CD14-positive monocyte (primary cell): ENCODE measurements at regions not wholly inside any gene's neighbourhood (a gene's known extent, or its start where the extent isn't known, plus 50 kb on each side); places are given as distances from the start of the nearest gene placed in this dataset.

Experiments
- DNase-seq, 3 donors: peaks; one replicate each; pipeline ENCODE4 v3.0.0-alpha.2; 2011 to 2022
- H2AFZ ChIP-seq: 2 replicates; pipeline ENCODE4 v1.6.0; 2012; ENCODE audit warnings: mild to moderate bottlenecking, low read depth, low read length, inconsistent platforms; ENCODE audit not compliant: insufficient read depth, poor library complexity, severe bottlenecking
- H3K27ac ChIP-seq, 2 donors: 1 replicate in 1 of 2; 2 replicates in 1 of 2; pipeline ENCODE4 v1.5.1; 2012 to 2013; ENCODE audit warnings: low read length in 2 of 2, control low read depth in 1 of 2, inconsistent platforms in 1 of 2, low read depth in 1 of 2, mild to moderate bottlenecking in 1 of 2
- H3K27me3 ChIP-seq, 2 donors: one replicate each; pipeline versions ENCODE4 v1.6.0 to v1.6.1; 2011 to 2013; ENCODE audit warnings: low read length in 2 of 2; ENCODE audit not compliant: control insufficient read depth in 2 of 2, insufficient read depth in 2 of 2
- H3K36me3 ChIP-seq, 2 donors: replicated peaks in 1 of 2; 1 replicate in 1 of 2; 2 replicates in 1 of 2; pipeline versions ENCODE4 v1.5.1 to v1.6.1; 2012 to 2013; ENCODE audit warnings: low read length in 2 of 2, control low read depth in 1 of 2, inconsistent platforms in 1 of 2, mild to moderate bottlenecking in 1 of 2; ENCODE audit not compliant: insufficient read depth in 2 of 2, control insufficient read depth in 1 of 2
- H3K4me1 ChIP-seq, 2 donors: 1 replicate in 1 of 2; 2 replicates in 1 of 2; pipeline versions ENCODE4 v1.5.1 to v1.6.1; 2012 to 2013; ENCODE audit warnings: low read length in 2 of 2, control low read depth in 1 of 2, inconsistent platforms in 1 of 2, mild to moderate bottlenecking in 1 of 2, moderate library complexity in 1 of 2; ENCODE audit not compliant: insufficient read depth in 2 of 2, control insufficient read depth in 1 of 2
- H3K4me2 ChIP-seq: replicated peaks from 2 replicates; pipeline ENCODE3; 2012; ENCODE audit warnings: low read length, moderate library complexity, mild to moderate bottlenecking; ENCODE audit not compliant: poor library complexity, severe bottlenecking; ENCODE audit errors: extremely low read depth
- H3K4me3 ChIP-seq, 3 experiments: fragments of 200-600 bp in 1 of 3; sonication (generic) in 1 of 3; replicated peaks in 1 of 3; 1 replicate in 2 of 3; 2 replicates in 1 of 3; pipeline ENCODE4 v1.5.1; 2011 to 2013; ENCODE audit warnings: low read length in 3 of 3, mild to moderate bottlenecking in 3 of 3, control low read depth in 2 of 3, low read depth in 2 of 3, inconsistent platforms in 1 of 3, moderate library complexity in 1 of 3
- H3K79me2 ChIP-seq: 2 replicates; pipeline ENCODE4 v1.6.0; 2012; ENCODE audit warnings: mild to moderate bottlenecking, control low read depth, inconsistent platforms, low read length, moderate library complexity; ENCODE audit not compliant: insufficient read depth
- H3K9ac ChIP-seq: 2 replicates; pipeline ENCODE4 v1.6.0; 2017; ENCODE audit warnings: low read length, mild to moderate bottlenecking; ENCODE audit not compliant: insufficient read depth, poor library complexity, severe bottlenecking
- H3K9me3 ChIP-seq, 2 donors: replicated peaks in 1 of 2; 1 replicate in 1 of 2; 2 replicates in 1 of 2; pipeline versions ENCODE4 v1.5.1 to v1.6.1; 2012 to 2013; ENCODE audit warnings: low read length in 2 of 2, control low read depth in 1 of 2; ENCODE audit not compliant: control insufficient read depth in 1 of 2, insufficient read depth in 1 of 2
- H4K20me1 ChIP-seq: 2 replicates; pipeline ENCODE4 v1.6.0; 2012; ENCODE audit warnings: mild to moderate bottlenecking, low read length, control low read depth, moderate library complexity; ENCODE audit not compliant: insufficient read depth
- H3K27ac Mint-ChIP-seq, 7 donors: one replicate each; pipeline ENCODE4 v1.8.0; 2020; ENCODE audit warnings: mild to moderate bottlenecking in 7 of 7, mixed read lengths in 7 of 7, moderate library complexity in 6 of 7, inconsistent platforms in 2 of 7
- H3K27me3 Mint-ChIP-seq, 3 donors: one replicate each; pipeline ENCODE4 v1.8.0; 2021 to 2022; ENCODE audit warnings: low read depth in 3 of 3, mild to moderate bottlenecking in 3 of 3, mixed read lengths in 3 of 3, moderate library complexity in 3 of 3, inconsistent platforms in 1 of 3
- H3K36me3 Mint-ChIP-seq, 2 donors: one replicate each; pipeline ENCODE4 v1.8.0; 2020; ENCODE audit warnings: mixed read lengths in 2 of 2, inconsistent platforms in 1 of 2, mild to moderate bottlenecking in 1 of 2
- H3K4me1 Mint-ChIP-seq: one replicate; pipeline ENCODE4 v1.8.0; 2020; ENCODE audit warnings: mild to moderate bottlenecking, mixed read lengths
- H3K4me3 Mint-ChIP-seq, 2 donors: one replicate each; pipeline ENCODE4 v1.8.0; 2020; ENCODE audit warnings: mild to moderate bottlenecking in 2 of 2, mixed read lengths in 2 of 2, moderate library complexity in 1 of 2
- H3K9me3 Mint-ChIP-seq, 7 donors: one replicate each; pipeline ENCODE4 v1.8.0; 2020 to 2022; ENCODE audit warnings: mixed read lengths in 7 of 7, mild to moderate bottlenecking in 6 of 7, moderate library complexity in 6 of 7, inconsistent platforms in 2 of 7
- CTCF ChIP-seq: fragments of 200-600 bp; IDR thresholded peaks from one replicate; pipeline ENCODE4 v1.8.0; 2022; ENCODE audit warnings: antibody characterized with exemption, mild to moderate bottlenecking
- WGBS: methylation state at CpG from one replicate; pipeline ENCODE4 v1.1.5; 2013; ENCODE audit warnings: missing lambda C conversion rate; ENCODE audit not compliant: insufficient coverage; 5-methylcytosine and 5-hydroxymethylcytosine counted together
- intact Hi-C, 2 donors: fragments of 100-400 bp; cut with micrococcal nuclease; formaldehyde crosslinking; loops; one replicate each; pipeline versions ENCODE4 v1.15.0 to v1.15.1; 2023

GRCh38 chr6:134424165-134424797, 106.4 kb upstream of the SGK1 start:
- peak overlapping the region; percentile 26 for H3K4me2 ChIP-seq
- peak overlapping the region in 1 of 2 donors; percentile 61 for H3K27ac ChIP-seq
- H2AFZ ChIP-seq: no peak overlapping the region
- Mint-ChIP-seq H3K4me1 (peaks cover 39% of the 10 kb centered on the region), H3K27ac (peak overlapping the region; percentile 53 to 89 (median 77)), H3K4me3 (no peak overlapping the region), H3K9me3 (peaks cover 0 to 7% (median 0%) of the 10 kb centered on the region in 7 donors), H3K36me3 (peaks cover 0 to 1% of the 10 kb centered on the region in 2 donors), H3K27me3 (peaks cover 1 to 4% (median 2%) of the 10 kb centered on the region in 3 donors)
- no peaks in the 10 kb centered on the region for H4K20me1 ChIP-seq
- peaks cover 27 to 43% of the 10 kb centered on the region in 2 donors for H3K4me1 ChIP-seq
- H3K36me3 ChIP-seq: no peaks in the 10 kb centered on the region
- H3K27me3 ChIP-seq: no peaks in the 10 kb centered on the region
- intact Hi-C loops: loop anchor here in 1 of 2 donors (10.0 kb wide), 1 partner anchor 189 kb away; no protein-coding TSS in a partner anchor
- no peak for TF ChIP-seq CTCF
- H3K4me3 ChIP-seq: no peak overlapping the region
- no peak overlapping the region for H3K9ac ChIP-seq
- H3K79me2 ChIP-seq: no peaks in the 10 kb centered on the region
- peak; percentile 36 to 68 (median 63) for DNase-seq
- H3K9me3 ChIP-seq: no peaks in the 10 kb centered on the region
- WGBS: no CpG with 5 or more reads among the region's 2 CpGs

GRCh38 chr6:134422426-134423231, 104.7 kb upstream of the SGK1 start:
- H3K27me3 ChIP-seq: no peaks in the 10 kb centered on the region
- H3K27ac ChIP-seq: peak overlapping the region in 1 of 2 donors; percentile 62
- H3K4me1 ChIP-seq: peaks cover 27 to 43% of the 10 kb centered on the region in 2 donors
- DNase-seq: peak; percentile 68 to 80 (median 72)
- no peaks in the 10 kb centered on the region for H3K9me3 ChIP-seq
- no peaks in the 10 kb centered on the region for H3K36me3 ChIP-seq
- no peak overlapping the region for H3K4me2 ChIP-seq
- Mint-ChIP-seq H3K36me3 (peaks cover 0 to 1% of the 10 kb centered on the region in 2 donors), H3K27me3 (peaks cover 1 to 5% (median 2%) of the 10 kb centered on the region in 3 donors), H3K9me3 (peaks cover 0 to 7% (median 0%) of the 10 kb centered on the region in 7 donors), H3K27ac (peak overlapping the region; percentile 63 to 93 (median 80)), H3K4me3 (no peak overlapping the region), H3K4me1 (peaks cover 39% of the 10 kb centered on the region)
- 83% methylated on average over 2 of the region's 6 CpGs for WGBS
- H3K9ac ChIP-seq: no peak overlapping the region
- no peak overlapping the region for H3K4me3 ChIP-seq
- no peaks in the 10 kb centered on the region for H4K20me1 ChIP-seq
- no peak for TF ChIP-seq CTCF
- peak overlapping the region; percentile 1 for H2AFZ ChIP-seq
- intact Hi-C loops: loop anchor here in 1 of 2 donors (10.0 kb wide), 1 partner anchor 188 kb away; no protein-coding TSS in a partner anchor
- H3K79me2 ChIP-seq: no peaks in the 10 kb centered on the region
